H1 (cell line): ENCODE measurements at regions not wholly inside any gene's neighbourhood (a gene's known extent, or its start where the extent isn't known, plus 50 kb on each side); places are given as distances from the start of the nearest gene placed in this dataset.

Experiments used
- SIN3A ChIP-seq, 2 experiments: IDR thresholded peaks in 1 of 2; conservative IDR thresholded peaks in 1 of 2; 2 replicates each; pipeline ENCODE4 v1.6.1; 2011 to 2012; ENCODE audit warnings: low read length in 2 of 2, improper control_type of control experiment in 1 of 2, low read depth in 1 of 2, mild to moderate bottlenecking in 1 of 2

DNA sequence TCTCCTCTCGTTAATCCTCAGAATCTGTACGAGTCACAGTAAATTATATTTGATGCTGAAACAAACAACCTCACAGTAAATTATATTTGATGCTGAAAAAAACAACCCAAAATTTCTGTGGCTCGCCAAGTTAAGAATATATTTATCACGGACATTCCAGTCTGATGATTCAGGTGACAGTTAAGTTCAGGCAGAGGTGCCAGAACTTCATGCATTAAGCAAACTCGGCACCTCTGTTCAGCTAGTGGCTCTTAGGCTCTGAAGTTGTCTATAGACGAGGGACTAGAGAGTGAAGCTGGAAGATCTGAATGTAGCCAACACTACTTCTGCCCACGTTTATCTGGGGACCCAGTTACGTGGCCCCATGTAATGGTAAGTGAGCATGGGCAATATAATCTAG is 132.2 kb upstream of the AGA start (continued):
- no peak for TF ChIP-seq SIN3A (conservative IDR thresholded peaks at IDR 0.05 in 1 of 2, IDR thresholded peaks at IDR 0.05 in 1 of 2; ENCODE audit: low read depth in 1 of 2, low read length in 2 of 2)
